Activated CD8-positive, alpha-beta T cell treated with anti-CD3 and anti-CD28 coated beads, Interleukin-2, amount 10 ng/mL, durations not matched to agents 7 days and 5 days (primary cell): ENCODE measurements at regions not wholly inside any gene's neighbourhood (a gene's known extent, or its start where the extent isn't known, plus 50 kb on each side); places are given as distances from the start of the nearest gene placed in this dataset.

Experiments used
- ATAC-seq: fragments of 150-1000 bp; cut with Tn5 transposase; one replicate; pipeline ENCODE4 v1.10.0; 2021; ENCODE audit warnings: moderate library complexity
- CTCF ChIA-PET: fragments of 350-600 bp; sonication (Branson Sonifier 250); formaldehyde crosslinking; loops from one replicate; lab custom pipeline; 2021; ENCODE audit warnings: antibody characterized with exemption; lab: Charles Lee
- POLR2A ChIA-PET: fragments of 350-600 bp; sonication (Branson Sonifier 250); formaldehyde crosslinking; loops from one replicate; lab custom pipeline; 2021; ENCODE audit warnings: antibody characterized with exemption; lab: Charles Lee
- DNase-seq: peaks from one replicate; pipeline ENCODE4 v3.0.0-alpha.2; 2020
- H3K27ac Mint-ChIP-seq: one replicate; pipeline ENCODE4 v1.8.0; 2021; ENCODE audit warnings: mild to moderate bottlenecking, mixed read lengths
- H3K27me3 Mint-ChIP-seq: one replicate; pipeline ENCODE4 v1.8.0; 2021; ENCODE audit warnings: low read depth, mixed read lengths
- H3K36me3 Mint-ChIP-seq: one replicate; pipeline ENCODE4 v1.8.0; 2021; ENCODE audit warnings: low read depth, mixed read lengths
- H3K4me1 Mint-ChIP-seq: one replicate; pipeline ENCODE4 v1.8.0; 2021; ENCODE audit warnings: low read depth, mixed read lengths
- H3K4me3 Mint-ChIP-seq: one replicate; pipeline ENCODE4 v1.8.0; 2021; ENCODE audit warnings: mild to moderate bottlenecking, mixed read lengths
- H3K9me3 Mint-ChIP-seq: one replicate; pipeline ENCODE4 v1.8.0; 2022; ENCODE audit warnings: mixed read lengths; ENCODE audit not compliant: insufficient read depth

DNA sequence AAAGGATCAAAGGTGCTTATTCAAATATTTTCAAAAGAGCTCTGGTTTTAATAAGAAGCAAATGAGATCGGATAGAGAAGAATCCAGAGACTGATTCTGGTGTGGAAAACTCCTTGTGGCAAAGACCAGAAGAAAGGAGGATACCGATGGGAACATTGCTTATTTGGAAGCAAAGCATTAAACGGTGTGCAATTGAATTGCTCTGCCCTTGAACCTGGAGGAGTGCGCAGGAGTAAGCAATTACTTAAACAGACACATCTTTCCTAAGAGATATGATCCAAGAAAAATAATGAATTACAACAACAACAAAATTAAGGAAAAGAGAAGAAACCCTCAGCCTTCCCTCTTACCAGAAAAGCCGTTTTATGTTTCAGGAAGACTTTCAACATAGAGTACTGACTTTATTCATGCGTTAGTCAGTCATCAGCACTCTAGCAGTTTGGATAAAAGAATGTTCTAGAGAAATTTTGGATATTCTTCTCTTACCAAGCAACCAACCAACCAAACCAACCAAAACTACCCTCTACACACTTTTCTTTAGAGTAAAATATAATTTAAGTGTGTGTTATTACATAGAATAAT lies 191.7 kb downstream of the NTMT2 start:
- ChIA-PET POLR2A (no interaction called here), CTCF (no interaction called here)
- Mint-ChIP-seq H3K27ac (no peak overlapping the region), H3K36me3 (no peaks in the 10 kb centered on the region), H3K27me3 (no peaks in the 10 kb centered on the region), H3K9me3 (no peaks in the 10 kb centered on the region), H3K4me3 (no peak overlapping the region), H3K4me1 (no peaks in the 10 kb centered on the region)
- DNase-seq (no peak), ATAC-seq (no peak)

DNA sequence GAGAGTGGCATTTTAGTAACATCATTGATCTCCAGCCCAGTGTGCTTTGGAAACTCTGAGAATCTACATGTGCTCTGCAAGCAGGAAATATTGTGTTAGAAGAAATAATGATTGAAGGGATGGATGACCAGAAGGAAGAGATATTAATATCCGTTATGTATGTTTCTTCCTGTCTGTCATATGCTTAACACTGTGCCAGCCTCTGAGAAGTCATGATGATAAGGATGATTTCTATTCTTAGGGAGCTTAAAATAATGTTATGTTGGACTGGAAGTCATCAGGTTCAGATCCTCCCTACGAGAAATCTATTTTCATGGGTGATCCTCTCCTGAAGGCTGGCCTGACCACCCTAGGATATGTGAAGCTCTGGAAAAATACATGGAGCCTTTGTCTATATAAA lies 192.4 kb upstream of the GORAB start:
- DNase-seq = no peak
- no peak for ATAC-seq
- Mint-ChIP-seq H3K27ac (no peak overlapping the region), H3K9me3 (no peaks in the 10 kb centered on the region), H3K36me3 (no peaks in the 10 kb centered on the region), H3K4me1 (no peaks in the 10 kb centered on the region), H3K27me3 (peaks cover 2% of the 10 kb centered on the region), H3K4me3 (no peak overlapping the region)
- ChIA-PET POLR2A (no interaction called here), CTCF (no interaction called here)

DNA sequence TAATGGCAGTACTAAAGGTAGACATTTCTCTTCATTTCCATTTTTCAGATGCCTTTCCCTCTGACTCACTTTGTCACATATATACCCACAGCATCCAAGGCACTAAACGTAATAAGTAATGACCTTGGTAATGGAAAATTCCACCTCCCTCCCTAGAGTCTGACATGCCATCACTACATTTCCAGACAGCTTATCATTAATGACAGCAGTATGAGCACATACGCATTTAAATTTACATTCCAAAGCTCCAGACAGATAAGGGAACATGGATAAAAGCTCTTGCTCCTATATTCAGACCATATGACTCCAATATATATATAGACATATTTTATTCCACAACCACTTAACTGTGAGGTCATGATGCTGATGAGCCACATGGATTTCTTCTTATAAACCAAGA lies 191.7 kb upstream of the GORAB start:
- ATAC-seq (no peak), DNase-seq (no peak)
- H3K27ac Mint-ChIP-seq = no peak overlapping the region
- peaks cover 4% of the 10 kb centered on the region for H3K27me3 Mint-ChIP-seq
- no peaks in the 10 kb centered on the region for H3K4me1 Mint-ChIP-seq
- ChIA-PET POLR2A (no interaction called here), CTCF (no interaction called here)
- H3K36me3 Mint-ChIP-seq = no peaks in the 10 kb centered on the region
- no peaks in the 10 kb centered on the region for H3K9me3 Mint-ChIP-seq
- no peak overlapping the region for H3K4me3 Mint-ChIP-seq

DNA sequence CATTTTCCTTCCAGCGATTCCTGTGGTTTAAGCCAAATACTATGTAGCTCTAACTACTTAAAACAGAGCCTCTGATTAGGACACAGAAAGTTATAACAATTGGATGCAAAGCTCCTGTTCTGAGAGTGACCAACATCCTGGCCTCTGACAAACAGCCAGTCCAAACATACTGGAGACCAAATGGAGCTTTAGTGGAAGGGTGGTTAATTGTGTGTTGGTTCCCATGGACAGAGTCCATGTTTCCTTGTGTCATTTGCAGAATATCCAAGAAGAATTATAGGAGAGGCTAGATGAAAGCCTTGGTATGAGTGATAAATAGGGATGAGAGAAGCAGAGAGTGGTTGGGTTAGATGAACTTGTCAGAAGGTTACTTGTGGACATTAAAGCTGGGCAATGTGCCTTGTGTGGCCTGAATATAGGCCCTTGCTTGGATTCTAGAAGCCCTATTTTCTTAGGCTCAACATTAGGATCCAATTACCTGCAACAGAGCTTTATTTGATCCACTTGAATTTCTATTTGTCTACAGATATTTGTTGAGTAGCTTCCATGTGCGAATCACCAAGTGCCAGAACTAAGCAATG lies 180.5 kb upstream of the GORAB start:
- ChIA-PET POLR2A (no interaction called here), CTCF (no interaction called here)
- DNase-seq (no peak), ATAC-seq (no peak)
- H3K4me1 Mint-ChIP-seq = no peaks in the 10 kb centered on the region
- no peak overlapping the region for H3K4me3 Mint-ChIP-seq
- peaks cover 2% of the 10 kb centered on the region for H3K27me3 Mint-ChIP-seq
- no peaks in the 10 kb centered on the region for H3K9me3 Mint-ChIP-seq
- no peaks in the 10 kb centered on the region for H3K36me3 Mint-ChIP-seq
- H3K27ac Mint-ChIP-seq = no peak overlapping the region

DNA sequence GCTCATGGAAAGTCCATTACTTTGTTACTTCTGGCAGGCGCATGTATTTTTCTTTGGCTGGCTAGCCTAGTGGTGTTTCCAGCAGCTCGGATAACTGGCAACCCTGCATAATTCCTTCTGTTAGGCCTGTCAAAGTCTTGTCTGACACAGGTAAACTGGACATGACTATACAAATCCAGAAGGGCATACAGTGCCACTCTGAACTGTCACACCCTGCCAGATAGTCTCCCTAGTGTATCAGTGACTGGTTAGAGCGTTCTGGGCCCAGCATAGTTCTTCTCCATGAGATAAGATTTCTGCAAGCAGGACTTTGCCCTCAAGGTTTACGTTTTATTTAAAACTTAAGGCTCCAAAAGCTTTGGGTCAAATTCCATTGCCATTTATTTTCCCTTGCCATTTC lies 177.7 kb upstream of the GORAB start:
- DNase-seq = no peak
- POLR2A ChIA-PET = no interaction called here
- H3K36me3 Mint-ChIP-seq = no peaks in the 10 kb centered on the region
- H3K27ac Mint-ChIP-seq = no peak overlapping the region
- H3K4me3 Mint-ChIP-seq = no peak overlapping the region
- H3K4me1 Mint-ChIP-seq = no peaks in the 10 kb centered on the region
- H3K27me3 Mint-ChIP-seq = no peaks in the 10 kb centered on the region
- CTCF ChIA-PET = no interaction called here
- no peak for ATAC-seq
- H3K9me3 Mint-ChIP-seq = no peaks in the 10 kb centered on the region

DNA sequence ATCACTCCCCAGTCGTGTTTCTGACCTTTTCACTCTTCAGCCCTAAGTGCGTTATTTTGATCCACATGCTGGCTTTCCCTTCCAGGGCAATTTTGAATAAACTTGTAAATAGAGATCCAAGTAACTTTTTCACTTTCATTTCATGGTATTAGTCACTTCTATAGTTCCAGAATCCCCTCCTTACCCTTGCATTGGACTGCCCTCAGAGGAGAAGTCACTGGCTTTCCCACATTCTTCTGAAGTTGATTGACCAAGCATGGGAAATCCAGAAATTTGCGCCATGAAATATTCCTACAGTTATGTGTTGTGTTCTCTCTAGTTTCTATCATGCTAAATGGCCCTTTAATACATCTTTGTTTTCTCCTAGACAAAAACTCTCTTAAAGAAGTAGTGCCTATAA lies 177.3 kb upstream of the GORAB start:
- ATAC-seq = no peak
- CTCF ChIA-PET = no interaction called here
- H3K36me3 Mint-ChIP-seq = no peaks in the 10 kb centered on the region
- no peak overlapping the region for H3K4me3 Mint-ChIP-seq
- H3K27me3 Mint-ChIP-seq = no peaks in the 10 kb centered on the region
- POLR2A ChIA-PET = no interaction called here
- no peak overlapping the region for H3K27ac Mint-ChIP-seq
- no peak for DNase-seq
- H3K4me1 Mint-ChIP-seq = no peaks in the 10 kb centered on the region
- no peaks in the 10 kb centered on the region for H3K9me3 Mint-ChIP-seq

DNA sequence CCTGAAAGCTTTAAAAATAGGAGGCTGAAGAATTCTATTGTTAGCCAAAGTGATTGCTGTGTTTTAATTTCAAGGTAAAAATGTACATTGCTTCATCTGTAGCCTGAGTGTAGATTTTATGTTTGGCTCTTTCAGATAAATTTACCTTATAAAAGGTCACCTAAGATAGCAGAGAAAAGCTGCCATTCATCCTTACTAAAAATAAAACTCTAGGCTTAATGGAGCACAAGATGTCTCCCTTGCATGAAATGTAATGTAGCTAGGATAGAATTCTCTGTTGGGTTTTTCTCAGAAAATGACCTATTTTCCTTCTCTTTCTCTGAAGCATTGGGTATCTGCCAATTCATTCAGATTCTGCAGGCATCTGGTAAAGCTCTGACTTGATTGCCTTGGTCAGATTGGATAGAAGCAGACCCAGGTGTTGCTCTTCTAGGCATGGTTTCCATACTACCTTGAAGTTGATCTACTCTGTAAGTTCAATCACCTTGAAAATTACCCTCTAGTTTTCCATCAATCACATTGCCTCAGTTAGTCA lies 176.6 kb upstream of the GORAB start:
- POLR2A ChIA-PET = no interaction called here
- H3K4me1 Mint-ChIP-seq = no peaks in the 10 kb centered on the region
- no peaks in the 10 kb centered on the region for H3K27me3 Mint-ChIP-seq

DNA sequence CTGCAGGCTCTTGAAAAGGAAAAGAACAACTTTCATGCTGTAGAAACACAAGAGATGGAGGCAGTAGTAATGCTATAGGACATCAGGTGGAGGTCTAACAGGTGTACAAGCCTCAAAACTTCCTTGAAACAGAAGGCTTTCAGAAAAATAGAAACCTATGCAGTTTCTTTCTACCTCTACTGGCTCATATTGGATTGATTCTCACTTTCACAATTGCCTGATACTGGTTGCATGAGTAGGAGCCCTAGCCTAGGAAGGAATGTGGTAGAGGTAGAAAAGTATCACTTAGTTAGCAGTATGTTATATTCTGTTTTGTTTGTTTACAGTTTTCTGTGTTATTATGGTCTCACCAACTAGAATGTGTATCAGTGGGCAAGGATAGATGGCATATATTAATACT lies 175.4 kb upstream of the GORAB start:
- DNase-seq = no peak
- no peak for ATAC-seq
- Mint-ChIP-seq H3K27me3 (no peaks in the 10 kb centered on the region), H3K36me3 (no peaks in the 10 kb centered on the region), H3K4me3 (no peak overlapping the region), H3K9me3 (no peaks in the 10 kb centered on the region), H3K27ac (no peak overlapping the region), H3K4me1 (no peaks in the 10 kb centered on the region)
- ChIA-PET CTCF (no interaction called here), POLR2A (no interaction called here)

More for the DNA sequence above, 176.6 kb upstream of the GORAB start:
- Mint-ChIP-seq H3K27ac (no peak overlapping the region), H3K9me3 (no peaks in the 10 kb centered on the region), H3K4me3 (no peak overlapping the region), H3K36me3 (no peaks in the 10 kb centered on the region)
- CTCF ChIA-PET = no interaction called here
- ATAC-seq (no peak), DNase-seq (no peak)

DNA sequence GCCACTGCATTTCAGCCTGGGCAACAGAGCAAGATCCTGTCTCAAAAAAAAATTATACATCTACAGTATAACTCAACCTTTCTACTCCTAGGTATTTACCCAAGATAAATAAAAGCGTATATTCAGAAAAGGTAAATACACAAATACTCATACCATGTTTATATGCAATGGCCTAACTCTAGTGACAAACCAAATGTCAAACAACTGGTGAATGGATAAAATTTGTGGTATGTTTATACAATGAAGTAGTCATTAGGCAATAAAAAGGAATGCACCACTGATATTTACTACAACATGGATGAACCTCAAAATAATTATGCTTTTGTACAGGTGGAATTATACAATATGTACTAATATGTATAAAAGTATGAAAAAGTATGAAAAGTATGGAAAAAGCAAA lies 174.2 kb upstream of the GORAB start:
- no peak for ATAC-seq
- DNase-seq = no peak
- Mint-ChIP-seq H3K4me3 (no peak overlapping the region), H3K27me3 (no peaks in the 10 kb centered on the region), H3K27ac (no peak overlapping the region), H3K36me3 (no peaks in the 10 kb centered on the region), H3K4me1 (no peaks in the 10 kb centered on the region), H3K9me3 (no peaks in the 10 kb centered on the region)
- ChIA-PET CTCF (no interaction called here), POLR2A (no interaction called here)

DNA sequence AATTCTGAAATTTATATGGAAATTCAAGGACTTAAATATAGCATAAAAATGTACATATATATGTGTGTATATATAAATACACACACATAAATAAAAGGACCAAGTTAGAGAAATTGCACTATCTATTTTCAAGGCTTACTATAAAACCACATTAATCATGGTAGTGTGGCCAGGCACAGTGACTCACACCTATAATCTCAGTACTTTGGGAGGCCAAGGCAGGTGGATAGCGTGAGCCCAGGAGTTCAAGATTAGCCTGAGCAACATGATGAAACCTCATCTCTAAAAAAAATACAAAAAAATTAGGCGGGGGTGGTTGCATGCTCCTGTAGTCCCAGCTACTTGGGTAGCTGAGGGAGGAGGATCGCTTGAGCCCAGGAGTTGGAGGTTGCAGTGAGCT lies 171.4 kb upstream of the GORAB start:
- Mint-ChIP-seq H3K4me3 (no peak overlapping the region), H3K27ac (no peak overlapping the region), H3K27me3 (peaks cover 2% of the 10 kb centered on the region), H3K9me3 (no peaks in the 10 kb centered on the region), H3K36me3 (no peaks in the 10 kb centered on the region), H3K4me1 (no peaks in the 10 kb centered on the region)
- DNase-seq (no peak), ATAC-seq (no peak)
- CTCF ChIA-PET = no interaction called here
- POLR2A ChIA-PET = no interaction called here

DNA sequence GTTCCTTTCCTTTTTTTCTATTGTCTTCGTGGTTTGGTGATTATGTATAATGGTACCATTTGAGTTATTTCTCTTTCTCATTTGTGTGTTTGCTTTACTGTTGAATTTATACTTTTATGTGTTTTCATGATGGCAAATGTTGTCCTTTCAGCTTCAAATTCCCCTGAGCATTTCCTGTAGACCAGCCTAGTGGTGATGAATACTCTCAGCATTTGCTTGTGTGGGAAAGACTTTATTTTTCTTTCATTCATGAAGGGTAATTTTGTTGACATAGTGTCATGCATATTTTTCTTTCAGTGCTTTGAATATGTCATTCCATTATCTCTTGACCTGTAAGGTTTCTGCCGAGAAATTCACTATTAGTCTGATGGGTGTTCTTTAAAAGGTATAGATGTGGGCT lies 166.6 kb upstream of the GORAB start:
- H3K9me3 Mint-ChIP-seq = no peaks in the 10 kb centered on the region
- no peaks in the 10 kb centered on the region for H3K36me3 Mint-ChIP-seq
- no peak for ATAC-seq
- no peak overlapping the region for H3K4me3 Mint-ChIP-seq
- DNase-seq = no peak
- H3K27me3 Mint-ChIP-seq = peaks cover 2% of the 10 kb centered on the region
- ChIA-PET POLR2A (no interaction called here), CTCF (no interaction called here)
- H3K4me1 Mint-ChIP-seq = no peaks in the 10 kb centered on the region
- no peak overlapping the region for H3K27ac Mint-ChIP-seq

DNA sequence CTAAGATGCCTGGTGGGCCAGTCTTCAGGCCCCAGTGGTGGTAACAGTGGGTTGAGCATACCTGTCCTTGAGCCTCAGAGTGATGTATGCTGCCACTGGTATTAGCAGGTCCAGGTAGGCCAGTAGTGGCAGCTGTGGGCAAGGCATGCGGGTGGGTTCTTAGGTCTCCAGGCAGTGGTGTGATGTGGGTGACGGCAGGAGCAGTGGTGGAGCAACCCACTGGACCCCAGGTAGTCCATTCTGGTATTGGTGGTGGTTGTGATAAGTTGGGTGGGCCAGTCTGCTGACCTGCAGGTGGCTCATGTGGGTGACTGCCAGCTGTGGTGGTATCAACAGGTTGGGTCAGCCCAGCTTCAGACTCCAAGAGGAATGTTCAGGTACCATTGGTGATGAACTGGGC lies 165.0 kb upstream of the GORAB start:
- Mint-ChIP-seq H3K27ac (no peak overlapping the region), H3K36me3 (no peaks in the 10 kb centered on the region), H3K27me3 (peaks cover 2% of the 10 kb centered on the region), H3K4me3 (no peak overlapping the region), H3K9me3 (no peaks in the 10 kb centered on the region), H3K4me1 (no peaks in the 10 kb centered on the region)
- ChIA-PET CTCF (no interaction called here), POLR2A (no interaction called here)
- no peak for DNase-seq
- ATAC-seq = no peak

DNA sequence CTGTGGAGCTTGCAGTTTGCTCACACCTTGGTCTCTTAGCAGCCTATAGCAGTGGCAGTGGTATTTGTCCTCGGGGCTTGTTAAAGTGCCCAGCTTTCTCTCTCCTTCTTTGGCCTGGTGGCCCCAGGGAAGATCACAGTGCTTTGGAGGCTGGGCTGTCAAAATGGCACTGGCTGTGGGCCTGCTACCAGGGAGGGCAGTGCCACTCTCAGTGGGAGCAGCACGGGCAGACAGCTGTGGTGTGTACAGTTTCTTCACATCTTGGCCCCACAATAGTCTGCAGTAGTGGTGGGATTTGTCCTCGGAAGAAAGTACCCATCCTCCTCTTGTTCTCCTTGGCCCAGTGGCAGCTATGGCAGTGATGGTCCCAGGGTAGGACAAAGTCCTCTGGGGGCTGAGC lies 164.4 kb upstream of the GORAB start:
- ATAC-seq = no peak
- ChIA-PET POLR2A (no interaction called here), CTCF (no interaction called here)
- no peak overlapping the region for H3K4me3 Mint-ChIP-seq
- no peaks in the 10 kb centered on the region for H3K9me3 Mint-ChIP-seq
- H3K36me3 Mint-ChIP-seq = no peaks in the 10 kb centered on the region
- peaks cover 2% of the 10 kb centered on the region for H3K27me3 Mint-ChIP-seq
- H3K27ac Mint-ChIP-seq = no peak overlapping the region
- no peak for DNase-seq
- H3K4me1 Mint-ChIP-seq = no peaks in the 10 kb centered on the region
